Forelimb muscle (tissue), 1 donor: ENCODE measurements at regions not wholly inside any gene's neighbourhood (a gene's known extent, or its start where the extent isn't known, plus 50 kb on each side); places are given as distances from the start of the nearest gene placed in this dataset.
A peak's percentile ranks its signal among the peaks of the same experiment; 100 is the strongest.

ENCODE experiments used
- DNase-seq: peaks from one replicate; pipeline ENCODE4 v3.0.0-alpha.2; 2013; ENCODE audit warnings: low read depth

DNA sequence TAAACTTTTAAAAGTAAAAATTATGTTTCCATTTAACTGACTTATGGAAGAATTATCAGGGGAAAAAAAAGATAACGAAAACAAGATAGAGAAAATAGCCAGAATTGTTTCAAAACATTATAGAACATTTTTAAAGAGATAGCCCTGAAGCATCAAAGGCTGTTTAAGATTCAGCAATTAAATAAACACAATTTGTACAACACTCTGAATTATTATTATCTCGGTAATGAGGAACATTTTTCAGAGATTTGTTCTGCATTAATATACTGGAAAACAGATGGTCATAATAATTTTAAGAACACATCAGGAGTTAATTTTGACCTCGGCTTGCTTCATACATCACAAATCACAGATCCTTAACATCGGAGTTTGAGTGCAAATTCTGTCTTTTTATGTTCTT lies 643.8 kb downstream of the SORCS1 start:
- DNase-seq: no peak

DNA sequence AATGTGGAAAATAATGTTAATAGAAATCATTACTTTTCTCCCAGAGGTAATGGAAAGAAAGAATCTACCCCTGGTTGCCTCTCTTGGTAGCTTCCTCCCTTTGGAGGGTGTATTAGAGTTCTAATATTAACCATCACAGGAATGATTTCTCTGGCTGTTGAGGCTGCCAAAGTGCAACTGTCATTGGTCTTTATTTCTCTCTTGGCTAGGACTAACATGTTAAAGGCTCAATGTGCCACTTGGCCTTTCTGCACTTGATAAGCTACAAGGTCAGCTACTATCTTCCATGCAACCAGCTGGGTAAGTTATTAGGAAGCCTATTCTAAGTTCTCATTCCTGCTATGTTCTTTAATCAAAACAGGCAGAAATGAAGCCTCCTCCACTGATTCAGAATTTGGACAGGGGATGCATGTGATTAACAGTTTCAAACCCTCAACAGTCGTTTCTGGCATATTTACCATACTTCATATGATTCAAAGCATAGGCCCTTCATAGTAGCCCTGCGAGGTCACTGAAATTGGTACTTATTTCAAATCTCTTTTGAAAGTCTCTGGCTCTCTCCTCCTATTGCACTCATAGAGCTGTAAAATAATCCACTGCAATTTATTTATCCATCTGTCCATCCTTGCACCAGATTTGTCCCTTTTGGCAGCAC lies 645.0 kb downstream of the SORCS1 start:
- no peak for DNase-seq

DNA sequence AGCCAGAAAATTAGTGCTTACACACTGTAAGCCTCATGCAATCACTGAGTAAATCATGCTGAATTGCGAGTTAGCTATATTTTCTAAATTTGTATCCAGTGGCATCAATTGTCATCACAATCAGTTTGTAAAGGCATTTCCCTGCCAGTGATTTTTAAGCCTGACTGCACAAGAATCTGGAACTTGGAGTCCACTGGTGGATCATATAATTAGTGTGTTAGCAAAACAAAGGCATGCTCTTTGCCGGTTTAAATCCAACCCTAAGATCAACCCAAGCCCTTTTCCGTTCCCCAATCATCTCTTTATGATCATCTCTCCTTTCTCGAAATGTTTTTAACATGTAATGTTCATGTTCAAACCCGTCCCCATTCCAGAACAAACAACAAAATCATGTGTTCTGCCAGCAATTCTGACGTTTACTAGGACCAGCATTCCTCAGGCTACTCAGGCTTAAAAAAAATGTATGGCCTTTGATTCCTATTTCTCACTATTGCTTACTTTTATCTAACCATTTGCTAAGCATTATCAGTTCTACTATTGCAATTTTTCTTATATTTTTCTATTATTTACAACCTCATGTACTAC lies 649.2 kb downstream of the SORCS1 start:
- DNase-seq: no peak

- no peak for DNase-seq
Measured at GRCh38 chr10:106513352-106513771, 651.1 kb downstream of the SORCS1 start.

DNA sequence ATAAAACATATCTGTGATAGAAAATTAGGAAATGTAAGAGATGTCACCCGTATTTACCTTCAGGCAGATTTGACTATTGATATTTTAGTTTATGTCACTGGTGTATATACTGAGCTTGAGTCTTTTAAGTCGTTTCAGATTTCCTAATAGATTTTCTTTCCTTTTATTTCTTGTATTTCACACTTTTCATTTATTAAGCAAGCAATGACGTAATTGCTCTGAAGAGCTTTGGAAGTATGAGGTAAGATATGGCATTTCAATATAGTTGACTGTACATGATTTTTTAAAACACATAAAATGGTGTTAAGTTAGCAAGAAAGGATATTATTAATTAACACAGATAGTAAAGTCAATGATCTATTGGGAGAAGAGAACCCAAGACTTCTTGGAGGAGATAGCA lies 652.6 kb downstream of the SORCS1 start:
- DNase-seq: no peak

DNA sequence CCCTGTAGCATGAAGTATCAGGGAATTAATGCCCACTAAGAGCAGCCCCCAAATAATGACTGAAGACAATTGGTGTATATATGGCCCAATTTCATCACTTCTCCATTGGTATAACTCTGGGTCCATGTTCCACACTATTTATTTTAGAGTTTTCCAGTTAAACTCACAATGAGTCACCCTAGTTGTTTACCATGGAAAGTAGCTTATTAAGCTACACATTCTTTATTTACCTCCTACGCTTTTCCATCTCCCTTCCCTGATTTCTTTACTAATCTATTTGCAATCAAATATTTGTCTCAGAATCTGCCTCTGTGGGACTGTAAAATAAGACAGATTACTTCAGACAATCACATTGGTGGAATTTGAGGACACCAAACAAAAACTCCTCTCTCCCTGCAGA lies 655.6 kb downstream of the SORCS1 start:
- no peak for DNase-seq

GRCh38 chr10:106506526-106507283 lies 657.8 kb downstream of the SORCS1 start:
- no peak for DNase-seq

DNA sequence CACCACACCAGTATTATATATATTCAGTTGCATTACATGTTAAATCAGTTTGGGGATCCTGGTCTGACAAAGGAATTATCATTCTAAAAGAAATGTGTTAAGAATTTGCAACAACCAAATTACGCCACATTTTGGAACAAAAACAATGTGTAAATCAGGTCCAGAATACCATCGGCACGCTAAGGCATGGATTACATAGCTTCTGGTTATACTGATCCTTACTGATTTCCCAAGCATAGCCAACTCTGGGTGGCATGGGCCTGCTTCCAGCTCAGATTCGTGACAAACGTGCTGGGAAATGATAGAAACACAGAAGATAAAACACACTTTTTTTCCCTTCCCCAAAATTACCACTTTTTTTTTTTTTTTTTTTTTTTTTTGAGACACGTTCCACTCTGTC lies 660.0 kb downstream of the SORCS1 start:
- no peak for DNase-seq

DNA sequence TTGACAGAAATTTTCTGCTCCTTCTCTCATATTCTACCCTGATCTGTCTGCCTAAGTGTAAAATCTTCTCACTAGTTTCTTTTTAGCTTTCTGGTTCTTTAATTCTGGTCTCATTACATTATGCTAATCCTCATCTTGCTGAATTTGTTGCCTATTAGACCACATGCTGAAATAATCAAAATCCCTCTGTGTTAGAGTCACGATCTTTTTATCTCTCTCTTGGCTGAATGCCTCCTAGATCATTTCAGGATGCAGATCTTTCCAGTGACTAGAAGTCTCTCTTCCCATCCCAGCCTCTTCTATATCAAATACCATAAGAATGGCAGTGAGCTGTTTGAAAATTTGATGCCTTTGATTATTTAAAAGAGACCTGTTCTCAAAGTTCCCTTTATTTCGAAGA lies 661.9 kb downstream of the SORCS1 start:
- DNase-seq: peak; percentile 6

- DNase-seq: no peak
Measured at GRCh38 chr10:106500925-106501525, 663.5 kb downstream of the SORCS1 start.

DNA sequence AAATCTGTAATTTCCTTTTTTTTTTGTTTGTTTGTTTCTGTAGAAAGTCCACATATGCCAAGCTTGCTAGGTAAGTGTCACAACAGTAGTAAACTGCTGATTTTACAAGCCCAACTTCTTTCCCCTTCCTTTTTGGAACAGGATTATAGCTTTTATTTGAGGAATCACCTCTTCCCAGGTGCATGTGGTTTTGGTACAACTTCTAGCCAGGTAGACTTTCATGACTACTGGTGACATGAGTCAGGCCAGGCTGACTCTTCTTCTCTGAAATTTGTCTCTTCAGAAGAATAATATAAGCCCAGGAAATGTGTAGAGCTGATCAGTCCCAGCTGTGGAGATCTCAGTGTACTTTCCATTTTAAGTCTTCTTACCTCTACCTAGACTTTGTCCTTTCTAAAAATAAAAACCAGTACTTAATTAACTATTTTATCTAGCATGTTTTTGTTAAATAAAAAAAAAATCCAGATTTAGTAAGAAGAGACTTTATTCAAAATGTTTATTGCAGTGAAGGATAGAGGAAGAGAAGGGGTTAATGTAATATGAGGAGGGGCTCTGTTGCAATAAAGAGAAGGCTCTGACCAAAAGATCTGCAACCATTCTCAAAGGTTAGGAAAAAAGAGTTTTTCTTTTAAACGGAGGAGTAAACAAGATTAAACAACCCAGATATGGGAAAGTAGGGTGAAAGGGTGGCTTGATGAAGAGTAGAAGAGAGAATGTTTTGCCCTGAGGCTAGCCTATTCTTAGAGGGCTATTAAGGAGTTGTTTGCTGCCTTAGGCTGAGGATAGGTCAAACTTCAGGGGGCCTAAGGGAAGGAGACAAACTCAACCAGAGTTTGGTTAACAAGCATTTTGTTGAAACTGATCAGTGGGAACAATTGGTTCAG lies 664.2 kb downstream of the SORCS1 start:
- DNase-seq: no peak

DNA sequence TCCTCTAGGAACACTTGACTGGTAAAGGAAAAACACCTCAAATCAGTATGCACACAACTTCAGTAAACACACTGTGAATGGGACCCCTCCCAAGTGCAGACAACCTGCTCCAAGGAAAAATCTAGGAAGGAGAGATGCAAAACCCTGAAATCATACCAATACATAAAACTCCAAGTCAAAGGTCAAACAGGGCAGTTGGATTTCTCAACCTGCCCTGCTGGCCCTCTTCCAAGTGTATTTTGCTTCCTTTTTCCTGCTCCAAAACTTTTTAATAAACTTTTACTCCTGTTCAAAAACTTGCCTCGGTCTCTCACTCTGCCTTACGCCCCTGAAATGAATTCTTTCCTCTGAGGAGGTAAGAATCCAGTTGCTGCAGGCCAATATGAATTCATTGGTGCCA lies 665.1 kb downstream of the SORCS1 start:
- no peak for DNase-seq

- no peak for DNase-seq
Measured at GRCh38 chr10:106498675-106499074, 665.8 kb downstream of the SORCS1 start.

- DNase-seq: no peak
Measured at GRCh38 chr10:106495931-106496330, 668.6 kb downstream of the SORCS1 start.

GRCh38 chr10:106493751-106494150 lies 670.8 kb downstream of the SORCS1 start:
- DNase-seq: no peak

- no peak for DNase-seq
Measured at GRCh38 chr10:106493226-106493625, 671.3 kb downstream of the SORCS1 start.

DNA sequence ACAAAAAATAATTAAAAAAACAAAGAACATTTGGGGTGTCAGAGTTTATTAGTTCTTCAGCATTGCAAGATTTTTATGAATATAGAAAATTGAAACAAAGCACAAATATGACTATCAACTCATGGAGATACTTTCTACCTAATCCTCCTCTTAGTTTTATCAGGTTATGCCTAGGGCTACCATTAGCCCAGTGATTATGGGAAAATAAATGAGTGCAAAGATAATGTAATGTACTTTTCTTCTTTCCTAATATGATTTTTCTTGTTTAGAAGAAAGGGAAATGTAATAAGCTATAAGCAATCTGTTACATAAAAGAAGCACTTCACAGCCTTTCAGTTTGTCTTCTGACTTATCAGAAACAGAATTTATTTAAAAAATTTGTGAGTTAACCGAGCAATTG lies 676.8 kb downstream of the SORCS1 start:
- no peak for DNase-seq

DNA sequence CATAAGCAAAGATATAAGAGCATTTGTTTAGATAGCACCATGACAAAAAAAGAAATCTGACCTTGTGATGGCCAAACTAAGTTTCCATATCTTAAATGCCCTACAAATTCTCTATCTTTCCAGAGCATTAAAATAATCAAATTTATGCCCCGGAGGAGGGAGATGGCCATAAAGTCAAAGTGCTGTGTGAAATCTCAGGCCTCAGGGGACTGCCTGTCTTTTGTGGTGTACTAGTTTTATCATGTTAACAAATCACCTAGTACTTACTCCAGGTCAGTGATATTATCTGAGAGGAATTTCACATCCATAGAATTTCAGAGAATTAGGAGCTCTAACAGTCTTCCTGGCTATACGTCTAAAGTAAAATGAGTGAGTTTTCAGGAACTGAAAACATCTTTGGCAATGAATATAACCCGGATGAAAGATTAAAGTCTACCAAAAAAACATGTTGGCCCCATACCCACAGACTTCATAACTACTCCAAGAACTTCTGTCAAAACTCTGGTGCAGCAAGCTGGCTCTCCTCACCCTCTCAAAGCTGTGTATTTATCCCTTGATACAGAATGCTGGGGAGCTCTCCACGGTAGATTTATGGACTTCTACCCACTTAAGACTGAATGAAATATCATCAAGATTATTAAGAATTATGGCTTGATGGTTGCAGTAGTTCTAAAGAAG lies 682.8 kb downstream of the SORCS1 start:
- no peak for DNase-seq

GRCh38 chr10:106479636-106480035 lies 684.9 kb downstream of the SORCS1 start:
- no peak for DNase-seq

GRCh38 chr10:106474876-106475275 lies 689.6 kb downstream of the SORCS1 start:
- DNase-seq: no peak

DNA sequence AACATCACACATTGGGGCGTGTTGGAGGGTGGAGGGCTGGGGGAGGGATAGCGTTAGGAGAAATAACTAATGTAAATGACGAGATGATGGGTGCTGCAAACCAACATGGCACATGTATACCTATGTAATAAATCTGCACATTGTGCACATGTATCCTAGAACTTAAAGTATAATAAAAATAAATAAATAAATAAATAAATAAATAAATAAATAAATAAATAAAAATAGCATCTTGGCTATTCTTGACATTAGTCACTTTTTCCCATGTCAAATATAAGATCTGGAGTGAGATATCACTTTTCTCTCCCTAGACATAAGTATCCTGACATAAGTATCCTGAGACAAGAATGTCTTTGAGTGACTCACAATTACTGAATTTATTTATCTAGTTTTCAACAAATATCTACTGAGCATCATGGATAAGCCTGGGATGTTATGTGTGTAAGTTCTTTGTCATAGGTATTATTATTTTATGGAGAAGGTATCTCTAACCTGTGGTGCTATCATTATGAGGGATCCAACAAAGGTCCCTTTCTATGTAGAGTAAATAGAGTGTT lies 691.3 kb downstream of the SORCS1 start:
- no peak for DNase-seq
